HUES6 (cell line): ENCODE measurements at regions not wholly inside any gene's neighbourhood (a gene's known extent, or its start where the extent isn't known, plus 50 kb on each side); places are given as distances from the start of the nearest gene placed in this dataset.
A peak's percentile ranks its signal among the peaks of the same experiment; 100 is the strongest.

Experiments used
- H3K27ac ChIP-seq: 2 replicates; pipeline ENCODE4 v1.7.0; 2013; ENCODE audit warnings: low read depth, mild to moderate bottlenecking, low read length, inconsistent platforms
- H3K27me3 ChIP-seq: 2 replicates; pipeline ENCODE4 v1.6.1; 2013; ENCODE audit warnings: low read length; ENCODE audit not compliant: control insufficient read depth, insufficient read depth
- H3K36me3 ChIP-seq: 2 replicates; pipeline ENCODE4 v1.6.1; 2013; ENCODE audit warnings: low read length; ENCODE audit not compliant: control insufficient read depth, insufficient read depth
- H3K4me1 ChIP-seq: 2 replicates; pipeline ENCODE4 v1.6.1; 2013; ENCODE audit warnings: low read length; ENCODE audit not compliant: control insufficient read depth, insufficient read depth
- H3K4me3 ChIP-seq: 2 replicates; pipeline ENCODE4 v1.5.1; 2013; ENCODE audit warnings: low read depth, low read length
- H3K9ac ChIP-seq: one replicate; pipeline ENCODE4 v1.6.1; 2013; ENCODE audit warnings: mild to moderate bottlenecking, low read length
- H3K9me3 ChIP-seq: 2 replicates; pipeline ENCODE4 v1.6.1; 2013; ENCODE audit warnings: low read depth, low read length; ENCODE audit not compliant: control insufficient read depth, insufficient read depth

GRCh38 chr10:78969719-78970118 lies 99.0 kb upstream of the ZMIZ1 start:
- Histone ChIP-seq H3K4me3 (no peak overlapping the region), H3K36me3 (no peaks in the 10 kb centered on the region), H3K9ac (no peak overlapping the region), H3K9me3 (no peaks in the 10 kb centered on the region), H3K27me3 (no peaks in the 10 kb centered on the region), H3K27ac (no peak overlapping the region), H3K4me1 (peaks cover 38% of the 10 kb centered on the region)

- H3K4me3 ChIP-seq, result no peak overlapping the region
- H3K36me3 ChIP-seq, result no peaks in the 10 kb centered on the region
- H3K9me3 ChIP-seq, result no peaks in the 10 kb centered on the region
- no peak overlapping the region for H3K9ac ChIP-seq
- H3K27me3 ChIP-seq, result no peaks in the 10 kb centered on the region
- no peak overlapping the region for H3K27ac ChIP-seq
- peaks cover 40% of the 10 kb centered on the region for H3K4me1 ChIP-seq
Observed at GRCh38 chr10:78970261-78970660, 98.5 kb upstream of the ZMIZ1 start.

- Histone ChIP-seq H3K27ac (no peak overlapping the region), H3K9ac (no peak overlapping the region), H3K36me3 (no peaks in the 10 kb centered on the region), H3K4me3 (no peak overlapping the region), H3K9me3 (no peaks in the 10 kb centered on the region), H3K27me3 (no peaks in the 10 kb centered on the region), H3K4me1 (peaks cover 33% of the 10 kb centered on the region)
Observed at GRCh38 chr10:78971094-78971682, 97.6 kb upstream of the ZMIZ1 start.

GRCh38 chr10:78972160-78972946 lies 96.4 kb upstream of the ZMIZ1 start:
- Histone ChIP-seq H3K9me3 (no peaks in the 10 kb centered on the region), H3K4me3 (no peak overlapping the region), H3K27ac (peak overlapping the region; percentile 84; the same call in 1 of the 2 replicates)

GRCh38 chr10:78972947-78973900 lies 95.5 kb upstream of the ZMIZ1 start:
- no peaks in the 10 kb centered on the region for H3K36me3 ChIP-seq
- H3K4me3 ChIP-seq, result peak overlapping the region; percentile 62
- H3K4me1 ChIP-seq, result peaks cover 41% of the 10 kb centered on the region
- peak overlapping the region; percentile 80 for H3K9ac ChIP-seq
- H3K27ac ChIP-seq, result peak overlapping the region; percentile 84; the same call in 1 of the 2 replicates
- H3K9me3 ChIP-seq, result no peaks in the 10 kb centered on the region
- peaks cover 5% of the 10 kb centered on the region; the same call in 1 of the 2 replicates for H3K27me3 ChIP-seq

More at GRCh38 chr10:78972160-78972946, 96.4 kb upstream of the ZMIZ1 start:
- Histone ChIP-seq H3K27me3 (peaks cover 5% of the 10 kb centered on the region; the same call in 1 of the 2 replicates), H3K4me1 (peaks cover 33% of the 10 kb centered on the region), H3K36me3 (no peaks in the 10 kb centered on the region), H3K9ac (peak overlapping the region; percentile 80)

GRCh38 chr10:78973901-78974616 lies 94.7 kb upstream of the ZMIZ1 start:
- peak overlapping the region; percentile 88 for H3K27ac ChIP-seq
- H3K9ac ChIP-seq, result peak overlapping the region; percentile 79
- H3K4me1 ChIP-seq, result peaks cover 42% of the 10 kb centered on the region
- H3K36me3 ChIP-seq, result no peaks in the 10 kb centered on the region
- H3K4me3 ChIP-seq, result peak overlapping the region; percentile 62
- H3K27me3 ChIP-seq, result peaks cover 5% of the 10 kb centered on the region; the same call in 1 of the 2 replicates
- no peaks in the 10 kb centered on the region for H3K9me3 ChIP-seq

GRCh38 chr10:78974617-78975317 lies 94.0 kb upstream of the ZMIZ1 start:
- H3K9me3 ChIP-seq, result no peaks in the 10 kb centered on the region
- H3K4me3 ChIP-seq, result peak overlapping the region; percentile 62
- peaks cover 5% of the 10 kb centered on the region; the same call in 1 of the 2 replicates for H3K27me3 ChIP-seq
- peak overlapping the region; percentile 88 for H3K27ac ChIP-seq
- H3K36me3 ChIP-seq, result no peaks in the 10 kb centered on the region
- H3K4me1 ChIP-seq, result peaks cover 38% of the 10 kb centered on the region
- peak overlapping the region; percentile 79 for H3K9ac ChIP-seq

GRCh38 chr10:78975926-78976325 lies 92.8 kb upstream of the ZMIZ1 start:
- no peak overlapping the region for H3K9ac ChIP-seq
- no peaks in the 10 kb centered on the region for H3K9me3 ChIP-seq
- peaks cover 5% of the 10 kb centered on the region for H3K27me3 ChIP-seq
- no peaks in the 10 kb centered on the region for H3K36me3 ChIP-seq
- H3K27ac ChIP-seq, result no peak overlapping the region
- peaks cover 42% of the 10 kb centered on the region for H3K4me1 ChIP-seq
- H3K4me3 ChIP-seq, result no peak overlapping the region

- peaks cover 5% of the 10 kb centered on the region for H3K27me3 ChIP-seq
- no peak overlapping the region for H3K27ac ChIP-seq
- H3K9ac ChIP-seq, result no peak overlapping the region
- no peaks in the 10 kb centered on the region for H3K9me3 ChIP-seq
- no peak overlapping the region for H3K4me3 ChIP-seq
- peaks cover 46% of the 10 kb centered on the region for H3K4me1 ChIP-seq
- H3K36me3 ChIP-seq, result no peaks in the 10 kb centered on the region
Observed at GRCh38 chr10:78976825-78977755, 91.7 kb upstream of the ZMIZ1 start.
